Activated T-cell treated with anti-CD3 and anti-CD28 coated beads, Interleukin-2, amount 50 U/mL, for 4 hours (primary cell): ENCODE measurements at regions not wholly inside any gene's neighbourhood (a gene's known extent, or its start where the extent isn't known, plus 50 kb on each side); places are given as distances from the start of the nearest gene placed in this dataset.
A peak's percentile ranks its signal among the peaks of the same experiment; 100 is the strongest.

Experiments used
- ATAC-seq, 2 donors: fragments of 200-7000 bp; cut with Tn5 transposase; one replicate each; pipeline ENCODE4 v1.10.0; 2021
- DNase-seq: peaks from one replicate; pipeline ENCODE4 v3.0.0-alpha.2; 2020
- H3K27me3 Mint-ChIP-seq: one replicate; pipeline ENCODE4 v1.8.0; 2021; ENCODE audit warnings: low read depth, mixed read lengths
- H3K36me3 Mint-ChIP-seq: one replicate; pipeline ENCODE4 v1.8.0; 2022; ENCODE audit warnings: mixed read lengths; ENCODE audit not compliant: insufficient read depth
- H3K4me1 Mint-ChIP-seq: one replicate; pipeline ENCODE4 v1.8.0; 2021; ENCODE audit warnings: low read depth, mixed read lengths
- H3K4me3 Mint-ChIP-seq: one replicate; pipeline ENCODE4 v1.8.0; 2021; ENCODE audit warnings: mild to moderate bottlenecking, moderate library complexity, mixed read lengths
- H3K9me3 Mint-ChIP-seq: one replicate; pipeline ENCODE4 v1.8.0; 2021; ENCODE audit warnings: mixed read lengths

DNA sequence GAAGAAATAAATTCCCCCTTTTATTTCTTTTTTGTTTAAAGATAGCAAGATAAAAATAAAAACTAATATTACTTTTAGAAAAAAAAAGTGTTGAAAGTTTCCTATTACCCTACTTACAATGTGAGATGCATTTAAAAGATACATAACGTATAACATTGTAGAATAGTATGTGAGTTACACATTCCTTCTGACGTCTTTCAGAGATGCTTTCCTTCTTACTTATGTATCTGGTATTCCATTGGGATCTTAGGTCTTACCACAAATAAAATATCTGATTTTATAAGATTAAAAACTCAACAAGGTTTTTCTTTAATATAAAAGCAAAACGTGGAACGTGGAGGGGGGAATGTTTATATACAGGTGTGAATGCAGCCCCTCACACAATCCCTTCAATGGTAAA lies 147.2 kb upstream of the ETS2 start:
- Mint-ChIP-seq H3K27me3 (peaks cover 47% of the 10 kb centered on the region), H3K4me3 (no peak overlapping the region), H3K4me1 (peaks cover 13% of the 10 kb centered on the region), H3K36me3 (no peaks in the 10 kb centered on the region), H3K9me3 (no peaks in the 10 kb centered on the region)
- ATAC-seq, result no peak
- no peak for DNase-seq

- ATAC-seq, result no peak
- peak overlapping the region; percentile 55 for H3K4me3 Mint-ChIP-seq
- H3K4me1 Mint-ChIP-seq, result peaks cover 13% of the 10 kb centered on the region
- H3K36me3 Mint-ChIP-seq, result no peaks in the 10 kb centered on the region
- peaks cover 54% of the 10 kb centered on the region for H3K27me3 Mint-ChIP-seq
- no peaks in the 10 kb centered on the region for H3K9me3 Mint-ChIP-seq
- DNase-seq, result no peak
These were observed 145.8 kb upstream of the ETS2 start for GRCh38 chr21:38659936-38660332.

DNA sequence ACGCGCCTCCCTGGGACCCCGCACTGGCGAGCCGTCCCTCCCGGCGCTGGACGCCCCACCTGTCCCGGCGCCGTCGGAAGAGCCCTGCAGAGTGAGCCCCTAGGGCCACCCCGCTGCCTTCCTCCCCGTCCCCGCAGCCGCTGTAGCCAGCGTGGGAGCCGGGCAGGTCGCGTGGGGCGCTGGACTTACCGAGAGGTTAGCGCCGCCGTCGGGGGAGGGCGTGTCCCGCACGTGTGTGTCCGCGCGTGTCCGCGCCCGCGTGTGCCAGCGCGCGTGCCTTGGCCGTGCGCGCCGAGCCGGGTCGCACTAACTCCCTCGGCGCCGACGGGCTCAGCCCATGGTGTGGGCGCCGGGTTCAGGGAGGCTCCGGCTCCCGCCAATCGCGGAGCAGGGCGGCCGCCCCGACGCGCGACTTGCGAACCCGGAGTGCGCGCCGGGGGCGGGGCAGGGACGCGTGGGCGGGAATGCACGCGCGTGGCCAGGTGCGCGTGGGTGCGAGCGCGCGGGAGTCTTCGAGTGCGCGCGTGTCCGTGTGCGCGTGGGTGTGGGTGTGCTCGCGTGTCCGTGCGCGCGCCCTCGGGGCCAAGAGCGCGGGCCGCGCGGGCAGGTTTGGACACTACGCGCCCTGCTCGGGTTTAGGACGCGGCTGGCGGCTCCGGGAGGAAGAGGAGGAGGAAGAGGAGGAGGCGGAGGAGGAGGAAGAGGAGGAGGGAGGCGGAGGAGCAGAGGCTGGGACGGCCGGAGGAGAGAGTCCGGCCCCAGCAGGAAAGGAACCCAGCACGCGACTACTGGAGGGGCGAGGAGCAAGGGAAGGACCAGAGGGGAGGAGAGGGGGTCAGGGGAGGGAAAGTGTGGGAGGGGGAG lies 145.2 kb upstream of the ETS2 start:
- H3K4me1 Mint-ChIP-seq, result peaks cover 13% of the 10 kb centered on the region
- no peaks in the 10 kb centered on the region for H3K9me3 Mint-ChIP-seq
- no peaks in the 10 kb centered on the region for H3K36me3 Mint-ChIP-seq
- peaks cover 51% of the 10 kb centered on the region for H3K27me3 Mint-ChIP-seq
- ATAC-seq (peak; percentile 41 to 67), DNase-seq (no peak)
- peak overlapping the region; percentile 58 for H3K4me3 Mint-ChIP-seq

DNA sequence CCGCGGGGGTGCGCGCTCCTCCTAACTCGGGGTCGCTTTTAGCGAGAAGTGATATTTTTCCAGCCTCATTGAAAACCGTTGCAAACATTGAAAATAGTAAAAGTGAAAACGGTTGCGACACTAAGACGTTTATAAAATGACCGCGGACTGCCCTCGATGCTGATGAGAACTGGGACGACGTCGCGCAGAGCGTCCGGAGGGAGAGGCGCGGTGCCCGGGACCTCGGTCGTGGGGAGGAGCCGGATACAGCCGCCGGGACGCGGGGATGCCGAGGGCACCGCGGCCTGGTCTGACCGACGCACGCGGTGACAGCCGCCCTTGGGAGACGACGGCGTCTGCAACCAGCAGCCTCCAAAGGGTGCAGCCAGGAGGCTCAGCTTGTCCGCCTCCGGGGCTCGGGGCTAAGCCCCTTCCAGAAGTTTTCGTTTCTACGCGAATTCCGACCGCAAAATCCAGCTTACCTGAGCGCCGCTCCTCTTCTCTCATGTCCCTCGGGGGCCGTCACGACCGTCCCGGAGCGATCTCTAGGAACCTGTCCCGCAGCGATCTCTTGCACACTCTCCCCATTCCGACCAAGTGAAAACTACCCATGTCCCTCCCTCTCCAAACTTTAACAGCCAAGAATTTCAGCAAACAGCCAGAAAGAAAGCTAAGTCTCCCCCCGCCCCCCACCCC lies 144.4 kb upstream of the ETS2 start:
- peak; percentile 25 to 57 for ATAC-seq
- peak overlapping the region; percentile 58 for H3K4me3 Mint-ChIP-seq
- no peak for DNase-seq
- H3K9me3 Mint-ChIP-seq, result no peaks in the 10 kb centered on the region
- no peaks in the 10 kb centered on the region for H3K36me3 Mint-ChIP-seq
- H3K4me1 Mint-ChIP-seq, result peaks cover 13% of the 10 kb centered on the region
- peaks cover 48% of the 10 kb centered on the region for H3K27me3 Mint-ChIP-seq

GRCh38 chr21:38661889-38662568 lies 143.7 kb upstream of the ETS2 start:
- no peak for DNase-seq
- Mint-ChIP-seq H3K9me3 (no peaks in the 10 kb centered on the region), H3K27me3 (peaks cover 44% of the 10 kb centered on the region), H3K36me3 (no peaks in the 10 kb centered on the region), H3K4me1 (peaks cover 13% of the 10 kb centered on the region), H3K4me3 (peak overlapping the region; percentile 58)
- ATAC-seq, result no peak

- ATAC-seq, result no peak
- H3K27me3 Mint-ChIP-seq, result peaks cover 38% of the 10 kb centered on the region
- no peak for DNase-seq
- H3K4me1 Mint-ChIP-seq, result peaks cover 13% of the 10 kb centered on the region
- H3K9me3 Mint-ChIP-seq, result no peaks in the 10 kb centered on the region
- no peaks in the 10 kb centered on the region for H3K36me3 Mint-ChIP-seq
- no peak overlapping the region for H3K4me3 Mint-ChIP-seq
These were observed 142.4 kb upstream of the ETS2 start for GRCh38 chr21:38663282-38663681.

- Mint-ChIP-seq H3K27me3 (peaks cover 36% of the 10 kb centered on the region), H3K4me1 (peaks cover 12% of the 10 kb centered on the region), H3K4me3 (no peak overlapping the region), H3K9me3 (no peaks in the 10 kb centered on the region), H3K36me3 (no peaks in the 10 kb centered on the region)
- ATAC-seq (no peak), DNase-seq (no peak)
These were observed 141.4 kb upstream of the ETS2 start for GRCh38 chr21:38664315-38664714.

DNA sequence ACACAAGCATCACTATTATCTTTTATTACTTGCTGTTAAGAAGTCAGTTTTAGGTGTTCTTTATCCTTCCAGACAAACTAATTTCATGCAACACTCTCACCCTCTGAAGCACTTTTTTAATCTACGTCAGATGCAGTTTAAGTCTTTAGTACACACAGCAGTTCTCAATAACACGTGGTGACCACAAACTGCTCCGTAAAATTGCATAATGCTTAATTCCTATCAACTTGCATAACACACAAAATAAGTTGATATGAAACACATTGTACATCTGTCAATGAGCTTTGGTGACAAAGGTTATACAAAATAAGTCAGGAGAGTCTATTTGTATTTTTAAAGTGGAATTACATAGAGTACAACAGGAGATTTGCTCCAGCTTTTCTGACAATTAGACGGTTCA lies 140.9 kb upstream of the ETS2 start:
- Mint-ChIP-seq H3K4me3 (no peak overlapping the region), H3K27me3 (peaks cover 31% of the 10 kb centered on the region), H3K4me1 (peaks cover 9% of the 10 kb centered on the region), H3K9me3 (no peaks in the 10 kb centered on the region), H3K36me3 (no peaks in the 10 kb centered on the region)
- DNase-seq (no peak), ATAC-seq (no peak)

- DNase-seq, result no peak
- no peak for ATAC-seq
- Mint-ChIP-seq H3K27me3 (peaks cover 18% of the 10 kb centered on the region), H3K9me3 (no peaks in the 10 kb centered on the region), H3K36me3 (no peaks in the 10 kb centered on the region), H3K4me1 (no peaks in the 10 kb centered on the region), H3K4me3 (no peak overlapping the region)
These were observed 138.3 kb upstream of the ETS2 start for GRCh38 chr21:38667291-38667870.

GRCh38 chr21:38668067-38668466 lies 137.7 kb upstream of the ETS2 start:
- Mint-ChIP-seq H3K4me3 (no peak overlapping the region), H3K27me3 (peaks cover 15% of the 10 kb centered on the region), H3K9me3 (no peaks in the 10 kb centered on the region), H3K4me1 (no peaks in the 10 kb centered on the region), H3K36me3 (no peaks in the 10 kb centered on the region)
- DNase-seq (no peak), ATAC-seq (no peak)

- DNase-seq (no peak), ATAC-seq (no peak)
- Mint-ChIP-seq H3K4me3 (no peak overlapping the region), H3K36me3 (no peaks in the 10 kb centered on the region), H3K4me1 (no peaks in the 10 kb centered on the region), H3K9me3 (no peaks in the 10 kb centered on the region), H3K27me3 (peaks cover 12% of the 10 kb centered on the region)
These were observed 137.2 kb upstream of the ETS2 start for GRCh38 chr21:38668541-38668940.

DNA sequence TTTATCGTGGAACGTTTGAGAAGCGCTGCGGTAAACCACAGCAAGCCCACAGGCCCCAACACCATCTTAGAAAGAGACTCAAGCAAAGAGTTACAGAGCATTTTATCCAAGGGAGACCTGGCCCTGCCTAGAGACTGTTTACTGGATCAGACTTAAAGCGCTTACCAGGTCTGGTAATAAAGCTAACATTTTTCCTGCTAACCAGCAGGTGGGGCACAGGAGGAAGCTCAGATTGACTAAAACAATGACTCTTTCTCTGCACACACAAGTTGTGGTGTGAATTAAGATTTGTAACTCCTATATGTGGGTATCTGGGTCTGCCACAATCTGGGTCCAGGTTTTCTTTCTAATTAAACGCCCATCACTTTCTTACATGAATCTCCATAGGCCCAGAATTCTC lies 136.5 kb upstream of the ETS2 start:
- Mint-ChIP-seq H3K36me3 (no peaks in the 10 kb centered on the region), H3K4me1 (no peaks in the 10 kb centered on the region), H3K4me3 (no peak overlapping the region), H3K9me3 (no peaks in the 10 kb centered on the region), H3K27me3 (peaks cover 10% of the 10 kb centered on the region)
- peak in 1 of 2 donors; percentile 37 for ATAC-seq
- no peak for DNase-seq

GRCh38 chr21:38670861-38671260 lies 134.9 kb upstream of the ETS2 start:
- Mint-ChIP-seq H3K9me3 (no peaks in the 10 kb centered on the region), H3K36me3 (no peaks in the 10 kb centered on the region), H3K27me3 (peaks cover 1% of the 10 kb centered on the region), H3K4me1 (no peaks in the 10 kb centered on the region), H3K4me3 (no peak overlapping the region)
- DNase-seq, result no peak
- no peak for ATAC-seq

GRCh38 chr21:38671773-38672172 lies 134.0 kb upstream of the ETS2 start:
- DNase-seq, result no peak
- no peaks in the 10 kb centered on the region for H3K36me3 Mint-ChIP-seq
- no peaks in the 10 kb centered on the region for H3K4me1 Mint-ChIP-seq
- no peak for ATAC-seq
- peaks cover 10% of the 10 kb centered on the region for H3K27me3 Mint-ChIP-seq
- H3K9me3 Mint-ChIP-seq, result no peaks in the 10 kb centered on the region
- H3K4me3 Mint-ChIP-seq, result no peak overlapping the region
